ENCODE measurements at regions not wholly inside any gene's neighbourhood (a gene's known extent, or its start where the extent isn't known, plus 50 kb on each side); places are given as distances from the start of the nearest gene placed in this dataset.
"Not testable (repeated sequence)": the region's sequence is repeated elsewhere in the genome, so short reads cannot be mapped to it uniquely, and the experiment has no call there.

GRCh38 chr13:33662392-33662791 is 155.6 kb upstream of the RFC3 start:
- DNase-seq, result no peak

DNA sequence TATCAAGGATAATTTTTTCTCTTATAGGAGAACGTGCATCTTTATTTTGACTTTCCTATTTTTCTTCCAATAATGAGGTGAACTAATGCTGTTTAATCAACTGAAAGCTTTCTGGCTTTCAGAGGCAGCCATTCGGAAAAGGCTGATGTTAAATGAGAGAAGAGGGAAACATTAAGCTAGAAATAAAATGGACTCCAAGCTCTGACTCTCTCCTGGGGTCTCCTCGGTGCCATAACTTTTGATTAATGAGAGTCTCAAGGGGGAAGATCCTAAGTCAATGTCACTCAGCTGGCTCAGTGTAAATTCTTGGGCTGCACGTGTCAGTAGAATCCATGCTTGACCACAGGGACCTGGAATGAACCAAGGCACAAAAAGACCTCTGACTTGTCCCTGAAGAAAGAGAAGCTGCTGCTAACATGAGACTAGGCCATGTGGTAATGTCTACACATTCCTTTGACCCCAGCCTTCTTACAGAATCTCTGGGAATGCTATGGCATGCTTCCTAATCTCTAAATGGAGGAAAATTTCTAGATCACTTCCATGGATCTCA is 152.2 kb upstream of the RFC3 start:
- no peak for DNase-seq

- no peak for DNase-seq
Measured at GRCh38 chr13:33671560-33671959, 146.4 kb upstream of the RFC3 start.

DNA sequence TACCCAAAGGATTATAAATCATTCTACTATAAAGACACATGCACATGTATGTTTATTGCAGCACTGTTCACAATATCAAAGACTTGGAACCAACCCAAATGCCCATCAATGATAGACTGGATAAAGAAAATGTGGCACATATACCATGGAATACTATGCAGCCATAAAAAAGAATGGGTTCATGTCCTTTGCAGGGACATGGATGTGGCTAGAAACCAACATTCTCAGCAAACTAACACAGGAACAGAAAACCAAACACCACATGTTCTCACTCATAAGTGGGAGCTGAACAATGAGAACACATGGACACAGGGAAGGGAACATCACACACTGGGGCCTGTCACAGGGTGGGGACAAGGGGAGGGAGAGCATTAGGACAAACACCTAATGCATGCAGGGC is 145.9 kb upstream of the RFC3 start:
- not testable (repeated sequence) for DNase-seq

DNA sequence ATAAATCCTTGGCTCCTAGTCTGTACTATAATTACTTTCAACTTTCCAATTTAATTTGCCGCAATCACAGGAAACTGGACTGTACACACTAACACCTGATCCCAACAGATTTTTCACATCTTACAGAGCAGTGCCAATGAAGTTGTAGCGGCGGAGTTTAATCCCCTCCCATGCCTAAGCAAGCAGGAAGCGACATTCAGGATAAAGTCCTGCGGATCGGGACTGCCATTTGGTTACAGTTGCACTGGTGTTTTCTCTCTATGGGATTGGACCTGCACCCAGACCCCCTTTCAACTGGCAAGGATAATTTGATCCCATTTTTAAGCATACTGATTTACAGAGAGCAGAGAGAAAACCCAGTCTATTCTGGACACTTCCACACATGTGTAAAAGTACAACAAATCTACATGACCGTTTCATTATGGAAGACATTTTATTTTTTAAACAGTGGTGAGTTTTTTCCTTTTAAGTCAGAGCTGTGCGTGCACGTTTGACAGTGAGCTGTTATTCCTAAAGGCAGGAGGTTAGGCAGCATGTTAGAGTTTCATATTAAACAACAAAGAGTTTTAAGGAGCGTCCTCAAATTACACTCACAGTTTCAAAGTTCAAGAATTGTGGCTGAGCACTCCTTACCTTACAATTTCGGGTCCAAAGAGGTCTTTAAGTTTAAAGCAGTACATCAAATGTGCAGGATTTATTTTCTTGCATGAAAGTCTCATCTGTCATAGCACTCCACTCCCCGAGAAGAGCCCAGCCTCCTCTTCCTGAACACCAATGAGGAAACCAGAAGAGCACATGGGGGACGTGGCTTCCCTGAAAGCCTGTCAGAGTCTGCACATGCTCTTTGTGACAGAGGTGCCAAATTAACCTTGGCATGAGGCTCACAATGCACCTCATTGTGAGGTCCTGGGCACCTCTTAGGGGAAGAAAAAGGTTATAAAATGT is 141.6 kb upstream of the RFC3 start:
- DNase-seq, result peak; percentile 47

DNA sequence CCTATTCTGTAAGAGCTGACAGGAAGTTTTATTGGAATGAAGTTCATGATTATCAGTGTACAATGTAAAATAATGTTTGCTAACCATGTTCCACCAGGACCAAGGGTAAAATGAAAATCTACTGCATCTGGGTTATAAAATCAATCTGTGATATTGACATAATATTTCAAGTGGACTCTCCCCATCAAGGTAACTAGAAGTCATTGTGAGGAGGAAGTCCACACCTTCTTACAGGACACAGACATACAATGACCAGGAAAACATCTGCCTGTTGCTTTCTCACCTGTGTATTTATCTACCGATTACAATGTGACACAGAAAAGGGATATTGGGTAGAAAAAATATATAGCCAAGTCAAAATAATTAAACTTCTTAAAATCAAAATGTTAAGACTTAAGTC is 140.7 kb upstream of the RFC3 start:
- no peak for DNase-seq

GRCh38 chr13:33678084-33678483 is 139.9 kb upstream of the RFC3 start:
- no peak for DNase-seq

DNA sequence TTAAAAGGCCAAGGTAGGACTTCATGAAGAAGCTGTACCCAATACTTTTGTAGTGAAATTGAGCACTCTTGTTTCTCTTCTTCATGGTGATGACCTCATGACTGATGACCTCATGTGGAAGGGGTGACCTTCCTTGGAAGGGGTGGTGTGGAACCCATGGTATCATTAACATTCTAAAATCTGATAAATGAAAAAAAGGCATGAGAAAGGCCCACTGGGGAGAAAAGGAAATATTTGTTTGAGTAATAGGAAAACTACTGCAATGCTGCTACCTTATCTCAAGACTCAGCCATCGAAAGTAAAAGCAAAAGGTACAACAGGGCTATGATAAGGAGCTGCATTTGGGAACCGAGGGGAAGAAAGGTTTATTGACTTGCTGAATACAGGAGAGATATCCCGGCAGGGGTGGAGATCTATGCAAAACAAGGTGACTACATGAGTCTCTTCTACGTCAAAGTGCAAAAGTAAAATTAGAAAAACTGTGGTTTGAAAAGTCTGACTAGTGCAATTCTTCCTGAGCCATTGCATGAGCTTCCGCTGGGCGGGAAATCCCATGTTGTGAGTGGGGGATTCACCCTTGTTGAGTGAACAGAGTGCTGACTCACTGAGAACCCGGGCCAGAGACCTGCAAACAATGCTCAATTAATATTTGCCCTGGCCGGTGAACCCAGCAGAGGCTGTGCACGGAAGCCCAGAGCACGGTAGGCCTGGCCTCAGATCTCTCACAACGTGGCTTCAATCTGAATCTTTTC is 138.9 kb upstream of the RFC3 start:
- no peak for DNase-seq

DNA sequence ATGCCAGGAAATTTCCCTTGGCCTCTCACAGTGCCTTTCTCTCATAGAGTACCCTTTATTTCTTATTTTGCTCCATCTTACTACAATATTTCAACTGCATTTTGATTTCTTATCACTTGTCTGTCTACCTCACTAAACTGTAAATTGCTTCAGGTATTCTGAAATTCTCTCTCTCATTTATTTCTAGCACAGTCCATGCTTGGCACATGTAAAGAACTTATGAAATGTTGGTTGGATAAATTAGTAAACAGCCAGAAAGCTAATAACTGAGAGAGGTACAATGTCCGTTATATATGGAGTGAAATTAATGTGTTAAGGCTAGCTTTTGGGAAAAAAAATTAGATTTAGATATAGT is 138.3 kb upstream of the RFC3 start:
- no peak for DNase-seq

DNA sequence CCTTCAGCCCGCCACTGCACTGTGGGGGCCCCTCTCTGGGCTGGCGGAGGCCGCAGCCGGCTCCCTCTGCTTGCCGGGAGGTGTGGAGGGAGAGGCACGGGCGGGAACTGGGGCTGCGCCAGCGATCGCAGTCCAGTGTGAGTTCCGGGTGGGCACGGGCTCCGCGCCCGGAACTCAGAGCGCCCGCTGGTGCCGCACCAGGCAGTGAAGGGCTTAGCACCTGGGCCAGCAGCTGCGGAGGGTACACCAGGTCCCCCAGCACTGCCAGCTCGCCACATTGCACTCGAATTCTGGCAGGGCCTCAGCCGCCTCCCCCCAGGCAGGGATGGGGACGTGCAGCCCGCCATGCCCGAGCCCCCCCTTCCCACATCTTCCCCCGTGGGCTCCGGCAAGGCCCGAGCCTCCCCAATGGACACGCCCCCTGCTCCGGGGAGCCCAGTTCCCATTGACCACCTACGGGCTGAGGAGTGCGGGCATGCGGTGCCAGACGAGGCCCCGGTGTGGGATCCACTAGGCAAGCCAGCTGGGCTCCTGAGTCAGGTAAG is 135.9 kb upstream of the RFC3 start:
- no peak for DNase-seq

DNA sequence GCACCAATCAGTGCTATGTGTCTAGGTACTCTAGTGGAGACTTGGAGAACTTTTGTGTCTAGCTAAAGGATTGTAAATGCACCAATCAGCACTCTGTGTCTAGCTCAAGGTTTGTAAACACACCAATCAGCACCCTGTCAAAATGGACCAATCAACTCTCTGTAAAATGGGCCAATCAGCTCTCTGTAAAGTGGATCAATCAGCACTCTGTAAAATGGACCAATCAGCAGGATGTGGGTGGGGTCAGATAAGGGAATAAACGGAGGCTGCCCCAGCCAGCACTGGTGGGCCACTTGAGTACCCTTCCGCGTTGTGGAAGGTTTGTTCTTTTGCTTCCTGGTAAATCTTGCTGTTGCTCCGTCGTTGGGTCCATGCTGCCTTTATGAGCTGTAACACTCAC is 135.3 kb upstream of the RFC3 start:
- DNase-seq, result not testable (repeated sequence)

- DNase-seq, result no peak
Measured at GRCh38 chr13:33683376-33683775, 134.6 kb upstream of the RFC3 start.

DNA sequence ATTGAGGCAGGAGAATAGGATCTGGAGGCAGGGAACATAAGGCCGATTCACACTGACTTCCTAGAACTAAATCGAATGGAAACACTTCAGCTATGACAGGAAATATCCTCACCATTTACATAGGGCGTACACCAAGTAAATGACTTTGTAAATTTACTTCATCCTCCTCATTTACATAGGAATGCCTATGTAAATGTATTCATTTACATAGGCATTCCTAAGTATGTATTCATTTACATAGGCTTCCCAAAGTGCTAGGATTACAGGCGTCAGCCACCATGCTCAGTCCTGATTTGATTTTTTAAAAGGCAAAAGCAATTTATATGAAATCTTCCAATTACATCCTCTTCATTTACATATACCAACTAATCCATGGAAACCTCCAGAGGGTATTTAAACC is 133.1 kb upstream of the RFC3 start:
- no peak for DNase-seq

- DNase-seq, result no peak
Measured at GRCh38 chr13:33686772-33687480, 131.0 kb upstream of the RFC3 start.

DNA sequence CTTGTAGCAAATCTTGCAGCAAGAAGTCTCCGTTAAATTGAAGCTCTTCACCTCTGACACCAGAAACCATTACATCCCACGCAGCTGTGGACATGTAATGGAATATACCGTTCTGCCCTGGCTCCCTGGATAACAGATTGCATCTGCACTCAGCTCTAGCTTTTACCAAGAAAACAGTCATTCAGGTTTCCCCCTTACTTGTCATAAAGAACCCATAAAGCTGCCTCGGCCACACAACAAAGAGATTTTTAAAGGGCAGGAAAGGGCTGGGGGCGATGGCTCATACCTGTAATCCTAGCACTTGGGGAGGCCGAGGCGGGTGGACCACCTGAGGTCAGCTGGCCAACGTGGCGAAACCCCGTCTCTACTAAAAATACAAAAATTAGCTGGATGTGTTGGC is 127.6 kb upstream of the RFC3 start:
- DNase-seq, result peak; percentile 52

- DNase-seq, result no peak
Measured at GRCh38 chr13:33691980-33692379, 126.0 kb upstream of the RFC3 start.

GRCh38 chr13:33692531-33692930 is 125.4 kb upstream of the RFC3 start:
- DNase-seq, result no peak

DNA sequence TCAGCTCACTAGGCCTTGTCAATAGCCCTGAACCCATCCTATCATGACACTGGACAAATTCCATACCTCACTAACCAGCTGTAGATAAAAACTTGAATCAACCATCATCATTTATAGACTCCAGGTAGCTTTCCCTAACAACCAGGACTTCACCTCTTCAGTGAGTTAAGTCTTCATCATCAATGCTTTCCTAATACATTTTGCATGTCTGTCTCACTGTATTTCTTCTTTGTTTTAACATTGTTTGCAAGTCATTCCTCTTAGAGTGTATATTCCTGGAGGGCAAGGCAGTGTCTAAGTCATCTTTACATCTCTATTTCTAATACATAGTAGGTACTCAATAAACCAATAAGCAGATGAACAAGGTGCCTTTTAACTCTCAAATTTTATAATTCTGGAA is 123.4 kb upstream of the RFC3 start:
- no peak for DNase-seq

DNA sequence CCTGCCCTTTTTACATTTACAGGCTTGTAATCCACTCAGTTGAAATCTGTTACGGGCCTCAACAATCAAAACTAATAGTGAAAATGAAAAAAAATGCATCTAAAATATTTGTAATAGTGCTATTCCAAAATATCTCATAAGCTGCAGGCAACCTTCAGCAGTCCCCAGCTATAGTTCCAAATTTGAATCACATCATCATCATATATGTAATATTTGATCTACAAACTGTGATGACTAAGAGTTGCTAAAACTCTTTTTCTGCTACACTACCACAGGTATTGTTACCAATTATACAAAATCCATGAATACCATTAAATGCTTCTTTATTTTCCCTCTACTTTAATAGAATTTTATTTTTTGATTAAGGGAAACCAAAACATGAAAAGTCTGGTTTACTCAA is 121.4 kb upstream of the RFC3 start:
- no peak for DNase-seq

- no peak for DNase-seq
Measured at GRCh38 chr13:33697926-33698325, 120.0 kb upstream of the RFC3 start.

DNA sequence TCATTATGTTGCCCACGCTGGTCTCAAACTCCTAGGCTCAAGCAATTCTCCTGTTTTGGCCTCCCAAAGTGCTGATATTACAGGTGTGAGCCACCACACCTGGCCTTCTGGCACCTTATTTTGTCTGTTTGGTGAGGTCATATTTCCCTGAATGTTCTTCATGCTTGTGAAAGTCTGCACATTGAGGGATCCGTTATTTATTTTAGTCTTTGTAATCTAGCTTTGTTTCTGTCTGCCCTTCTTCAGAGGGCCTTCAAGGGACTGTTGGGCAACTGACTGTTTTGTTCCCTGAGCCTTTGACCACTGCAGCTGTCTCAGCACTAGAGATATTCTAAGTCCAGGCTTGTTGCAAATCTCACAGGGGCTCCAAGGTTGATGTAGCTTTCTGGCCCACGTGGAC is 110.5 kb upstream of the RFC3 start:
- no peak for DNase-seq

- DNase-seq, result no peak
Measured at GRCh38 chr13:33710924-33711323, 107.0 kb upstream of the RFC3 start.

- no peak for DNase-seq
Measured at GRCh38 chr13:33711436-33711835, 106.5 kb upstream of the RFC3 start.

Data from right kidney (tissue), 1 donor.